Smooth muscle cell of the brain vasculature (primary cell): ENCODE measurements at regions not wholly inside any gene's neighbourhood (a gene's known extent, or its start where the extent isn't known, plus 50 kb on each side); places are given as distances from the start of the nearest gene placed in this dataset.
"Not testable (repeated sequence)": the region's sequence is repeated elsewhere in the genome, so short reads cannot be mapped to it uniquely, and the experiment has no call there.

ENCODE experiments used
- DNase-seq: peaks from one replicate; pipeline ENCODE4 v3.0.0-alpha.2; 2012; ENCODE audit warnings: low read depth, low spot score

DNA sequence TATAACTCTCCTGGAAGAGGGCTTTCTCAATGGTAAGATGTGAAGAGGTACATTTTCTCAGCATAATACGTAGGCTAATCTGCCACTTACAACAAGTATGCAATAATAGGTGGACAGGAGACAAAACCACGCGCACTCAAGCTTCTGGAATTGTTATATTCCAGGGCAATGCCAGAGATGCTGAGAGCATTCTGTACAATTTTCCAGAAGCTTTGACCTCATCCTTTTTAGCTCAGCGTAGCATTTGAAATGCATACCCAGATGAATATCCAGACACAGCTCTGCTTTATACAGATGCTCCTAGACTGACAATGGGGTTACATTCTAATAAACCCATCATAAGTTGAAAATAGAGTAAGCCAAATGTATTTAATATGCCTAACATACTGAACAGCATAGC, 1492.4 kb upstream of the FLRT2 start:
- DNase-seq: no peak

DNA sequence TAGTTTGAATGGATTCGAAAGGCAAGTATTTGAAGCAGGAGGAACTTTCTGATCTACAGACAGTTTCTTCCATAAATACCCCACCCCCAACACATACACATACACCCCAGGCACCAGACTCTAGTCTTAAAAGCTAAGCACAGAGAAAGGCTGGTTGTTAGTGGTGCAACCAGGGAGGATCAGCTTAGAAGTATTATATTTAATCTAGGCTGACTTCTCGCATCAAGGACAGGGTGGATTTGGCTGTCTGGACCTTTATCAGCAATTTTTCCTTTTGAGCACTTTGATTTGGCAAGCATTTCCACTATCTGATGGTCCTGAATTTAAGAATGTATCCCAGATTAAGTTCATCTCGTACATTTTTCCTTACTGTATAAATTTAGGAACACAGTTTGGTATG, 1489.8 kb upstream of the FLRT2 start:
- DNase-seq: no peak

DNA sequence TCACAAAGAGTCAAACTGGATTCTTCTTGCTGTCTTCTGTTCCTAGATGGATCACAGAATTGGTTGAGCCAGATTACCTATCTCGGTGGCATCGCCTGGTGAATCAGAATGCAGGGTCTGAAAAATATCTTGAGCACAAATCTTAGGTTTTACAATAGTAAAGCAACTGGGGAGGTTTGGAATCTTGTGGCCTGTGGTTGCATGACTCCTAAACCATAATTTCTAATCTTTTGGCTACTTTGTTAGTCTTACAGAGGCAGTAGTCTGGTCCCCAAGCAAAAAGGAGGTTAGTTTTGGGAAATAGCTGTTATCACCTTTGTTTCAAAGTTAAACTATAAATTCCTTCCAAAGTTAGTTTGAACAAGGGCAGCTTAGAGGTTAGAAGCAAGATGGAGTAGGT, 1488.5 kb upstream of the FLRT2 start:
- no peak for DNase-seq

DNA sequence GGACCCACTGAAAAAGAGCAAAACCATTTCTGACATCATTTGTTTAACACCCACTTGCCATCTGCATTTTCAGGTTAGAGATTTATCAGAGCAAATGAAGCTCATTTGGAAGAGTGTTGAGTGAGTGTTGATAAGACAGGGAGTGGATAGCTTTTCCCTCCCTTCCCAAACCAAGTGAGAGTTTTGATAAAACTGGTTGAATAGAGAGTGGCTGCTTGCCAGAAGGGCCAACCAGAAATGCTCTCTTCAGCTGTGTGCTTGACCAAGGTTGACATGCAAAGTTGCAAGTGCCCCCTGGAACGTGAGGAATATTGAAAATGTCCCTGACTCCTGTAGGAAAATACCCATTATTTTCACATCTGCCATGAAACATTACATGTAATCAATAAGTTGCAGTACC, 1487.0 kb upstream of the FLRT2 start:
- no peak for DNase-seq

GRCh38 chr14:84064316-84065125, 1465.4 kb upstream of the FLRT2 start:
- no peak for DNase-seq

GRCh38 chr14:84065811-84066210, 1464.1 kb upstream of the FLRT2 start:
- no peak for DNase-seq

- no peak for DNase-seq
These were observed 1461.7 kb upstream of the FLRT2 start for GRCh38 chr14:84068288-84068687.

GRCh38 chr14:84071061-84071460, 1458.9 kb upstream of the FLRT2 start:
- DNase-seq: no peak

GRCh38 chr14:84074626-84075025, 1455.3 kb upstream of the FLRT2 start:
- no peak for DNase-seq

- DNase-seq: no peak
These were observed 1449.0 kb upstream of the FLRT2 start for GRCh38 chr14:84080944-84081343.

DNA sequence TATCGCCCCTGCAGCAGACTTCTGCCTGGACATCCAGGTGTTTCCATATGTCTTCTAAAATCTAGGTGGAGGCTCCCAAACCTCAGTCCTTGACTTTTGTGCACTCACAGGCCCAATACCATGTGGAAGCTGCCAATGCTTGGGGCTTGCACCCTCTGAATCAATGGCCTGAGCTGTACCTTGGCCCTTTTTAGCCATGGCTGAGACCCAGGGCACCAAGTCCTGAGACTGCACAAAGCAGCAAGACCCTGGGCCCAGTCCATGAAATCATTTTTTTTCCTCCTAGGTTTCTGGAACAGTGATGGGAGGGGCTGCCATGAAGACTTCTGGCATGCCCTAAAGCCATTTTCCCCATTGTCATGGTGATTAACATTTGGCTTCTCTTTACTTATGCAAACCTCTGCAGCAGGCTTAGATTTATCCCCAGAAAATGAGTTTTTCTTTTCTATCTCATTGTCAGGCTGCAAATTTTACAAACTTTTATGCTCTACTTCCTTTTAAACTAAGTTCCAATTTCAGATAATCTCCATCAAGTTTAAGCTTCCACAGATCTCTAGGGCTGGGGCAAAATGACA, 1445.8 kb upstream of the FLRT2 start:
- DNase-seq: no peak

- DNase-seq: no peak
These were observed 1444.5 kb upstream of the FLRT2 start for GRCh38 chr14:84085493-84085892.

DNA sequence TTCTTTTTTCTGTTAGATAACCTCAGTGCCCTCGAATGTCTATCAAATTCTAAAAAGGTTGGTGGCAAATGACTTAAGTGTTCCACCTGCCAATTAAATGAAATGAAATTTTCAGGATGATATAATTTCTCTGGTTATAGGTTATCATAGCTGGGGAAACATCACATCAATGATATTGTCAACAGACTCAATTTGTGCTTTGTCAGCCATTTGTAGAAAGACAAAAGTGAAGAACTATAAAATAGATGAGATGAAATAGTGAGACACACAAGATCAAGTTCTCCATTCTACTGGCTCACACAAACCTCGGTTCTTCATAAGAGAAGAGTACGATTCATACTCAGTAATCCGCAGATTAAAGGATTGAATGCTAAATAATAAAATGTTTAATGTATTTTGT, 1443.2 kb upstream of the FLRT2 start:
- no peak for DNase-seq

GRCh38 chr14:84087986-84088531, 1441.9 kb upstream of the FLRT2 start:
- peak; percentile 88 for DNase-seq

- DNase-seq: peak; percentile 65
These were observed 1439.1 kb upstream of the FLRT2 start for GRCh38 chr14:84090837-84091236.

DNA sequence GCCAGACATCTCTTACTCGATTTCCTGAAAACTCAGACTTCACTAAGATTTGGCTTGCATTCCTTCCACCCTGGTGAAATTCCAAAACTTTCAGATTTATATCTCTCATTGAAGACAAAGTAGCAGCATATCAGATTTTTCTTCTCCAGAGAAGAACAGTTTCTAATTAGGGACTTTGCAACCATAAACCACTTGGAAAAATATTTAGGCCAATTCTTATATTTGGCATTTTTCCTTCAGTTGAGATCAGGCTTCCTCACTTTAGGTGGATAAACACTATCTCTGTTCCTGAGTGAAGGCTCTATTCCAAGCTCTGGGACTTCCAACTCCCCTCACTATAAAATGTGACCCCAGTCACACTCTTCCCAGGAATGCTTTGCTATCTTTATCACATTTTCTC, 1434.3 kb upstream of the FLRT2 start:
- no peak for DNase-seq

DNA sequence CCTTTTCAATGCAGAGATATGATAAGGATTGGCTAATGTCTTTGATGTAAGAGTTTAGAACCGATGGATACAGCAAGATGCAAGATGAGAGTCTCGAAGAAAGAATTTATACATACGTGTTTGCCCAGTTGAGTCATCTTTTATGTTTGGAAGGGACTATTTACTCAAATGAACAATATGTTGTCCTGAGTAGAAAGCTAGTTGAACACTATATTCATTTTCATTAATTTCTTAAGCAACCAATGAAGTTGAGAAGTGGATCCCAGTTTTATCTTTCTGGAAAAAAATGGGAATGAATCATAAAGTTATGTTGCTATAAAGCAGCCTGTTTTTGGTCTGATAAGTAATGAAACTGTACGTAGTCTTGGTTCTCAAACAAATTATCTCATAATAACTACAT, 1431.7 kb upstream of the FLRT2 start:
- no peak for DNase-seq

DNA sequence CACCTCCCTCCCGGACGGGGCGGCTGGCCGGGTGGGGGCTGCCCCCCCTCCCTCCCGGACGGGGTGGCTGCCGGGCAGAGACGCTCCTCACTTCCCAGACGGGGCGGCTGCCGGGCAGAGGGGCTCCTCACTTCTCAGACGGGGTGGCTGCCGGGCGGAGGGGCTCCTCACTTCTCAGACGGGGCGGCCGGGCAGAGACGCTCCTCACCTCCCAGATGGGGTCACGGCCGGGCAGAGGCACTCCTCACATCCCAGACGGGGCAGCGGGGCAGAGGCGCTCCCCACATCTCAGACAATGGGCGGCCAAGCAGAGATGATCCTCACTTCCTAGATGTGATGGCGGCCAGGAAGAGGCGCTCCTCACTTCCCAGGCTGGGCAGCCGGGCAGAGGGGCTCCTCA, 1430.4 kb upstream of the FLRT2 start:
- not testable (repeated sequence) for DNase-seq

GRCh38 chr14:84107835-84108343, 1422.1 kb upstream of the FLRT2 start:
- DNase-seq: no peak

GRCh38 chr14:84108746-84109457, 1421.0 kb upstream of the FLRT2 start:
- DNase-seq: no peak

- no peak for DNase-seq
These were observed 1417.4 kb upstream of the FLRT2 start for GRCh38 chr14:84112589-84112988.

GRCh38 chr14:84125676-84126075, 1404.3 kb upstream of the FLRT2 start:
- no peak for DNase-seq
